ENCODE measurements at regions not wholly inside any gene's neighbourhood (a gene's known extent, or its start where the extent isn't known, plus 50 kb on each side); places are given as distances from the start of the nearest gene placed in this dataset.

- TF ChIP-seq POLR2A (IDR thresholded peaks at IDR 0.05; ENCODE audit: low read depth, low read length) (no peak), POLR2AphosphoS5 (IDR thresholded peaks at IDR 0.05; ENCODE audit: low read depth, low read length) (no peak)
Measured at GRCh38 chr10:113423981-113424721, 128.7 kb upstream of the HABP2 start.

All from GM12892 (cell line).